ENCODE measurements at regions not wholly inside any gene's neighbourhood (a gene's known extent, or its start where the extent isn't known, plus 50 kb on each side); places are given as distances from the start of the nearest gene placed in this dataset.

GRCh38 chr10:88181902-88182600 is 318.6 kb downstream of the PTEN start:
- no peak for TF ChIP-seq CTCF (IDR thresholded peaks at IDR 0.05)

- TF ChIP-seq CTCF (IDR thresholded peaks at IDR 0.05), result no peak
These were observed 319.1 kb downstream of the PTEN start for GRCh38 chr10:88182601-88182930.

- no peak for TF ChIP-seq CTCF (IDR thresholded peaks at IDR 0.05)
These were observed 321.3 kb downstream of the PTEN start for GRCh38 chr10:88184543-88185297.

GRCh38 chr10:88185830-88186229 is 322.4 kb downstream of the PTEN start:
- TF ChIP-seq CTCF (IDR thresholded peaks at IDR 0.05), result no peak

GRCh38 chr10:88186335-88186734 is 322.9 kb downstream of the PTEN start:
- no peak for TF ChIP-seq CTCF (IDR thresholded peaks at IDR 0.05)

GRCh38 chr10:88187472-88187871 is 324.0 kb downstream of the PTEN start:
- TF ChIP-seq CTCF (IDR thresholded peaks at IDR 0.05), result no peak

GRCh38 chr10:88190123-88190522 is 326.7 kb downstream of the PTEN start:
- no peak for TF ChIP-seq CTCF (IDR thresholded peaks at IDR 0.05)
